HG02943 (cell line): ENCODE measurements at regions not wholly inside any gene's neighbourhood (a gene's known extent, or its start where the extent isn't known, plus 50 kb on each side); places are given as distances from the start of the nearest gene placed in this dataset.
"Not testable (repeated sequence)": the region's sequence is repeated elsewhere in the genome, so short reads cannot be mapped to it uniquely, and the experiment has no call there.

Source experiments
- ATAC-seq: cut with Tn5 transposase; IDR thresholded peaks from one replicate; pipeline ENCODE4 v1.9.1; 2021; ENCODE audit warnings: mild to moderate bottlenecking, low read depth, moderate library complexity; ENCODE audit not compliant: unreplicated experiment

DNA sequence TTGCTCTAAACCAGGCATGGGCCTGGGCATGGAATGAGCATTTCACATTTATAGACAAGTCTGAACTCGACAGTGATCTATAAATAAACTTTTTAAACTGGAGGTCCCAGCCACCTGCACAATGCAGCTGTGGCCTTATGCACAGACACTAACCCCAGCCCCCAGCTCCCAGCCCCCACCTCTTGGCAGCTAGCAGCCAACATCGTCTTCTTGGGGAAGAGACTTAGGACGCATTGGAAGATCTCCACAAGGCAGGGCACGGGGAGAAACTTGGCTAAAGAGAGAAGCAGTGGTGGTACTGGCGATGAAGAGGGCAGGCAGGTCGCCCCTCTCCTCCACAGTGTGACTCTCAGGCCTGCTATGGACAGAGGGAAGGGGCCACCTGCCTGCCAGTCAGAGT is 213.2 kb downstream of the ANAPC1 start:
- ATAC-seq, result no peak

DNA sequence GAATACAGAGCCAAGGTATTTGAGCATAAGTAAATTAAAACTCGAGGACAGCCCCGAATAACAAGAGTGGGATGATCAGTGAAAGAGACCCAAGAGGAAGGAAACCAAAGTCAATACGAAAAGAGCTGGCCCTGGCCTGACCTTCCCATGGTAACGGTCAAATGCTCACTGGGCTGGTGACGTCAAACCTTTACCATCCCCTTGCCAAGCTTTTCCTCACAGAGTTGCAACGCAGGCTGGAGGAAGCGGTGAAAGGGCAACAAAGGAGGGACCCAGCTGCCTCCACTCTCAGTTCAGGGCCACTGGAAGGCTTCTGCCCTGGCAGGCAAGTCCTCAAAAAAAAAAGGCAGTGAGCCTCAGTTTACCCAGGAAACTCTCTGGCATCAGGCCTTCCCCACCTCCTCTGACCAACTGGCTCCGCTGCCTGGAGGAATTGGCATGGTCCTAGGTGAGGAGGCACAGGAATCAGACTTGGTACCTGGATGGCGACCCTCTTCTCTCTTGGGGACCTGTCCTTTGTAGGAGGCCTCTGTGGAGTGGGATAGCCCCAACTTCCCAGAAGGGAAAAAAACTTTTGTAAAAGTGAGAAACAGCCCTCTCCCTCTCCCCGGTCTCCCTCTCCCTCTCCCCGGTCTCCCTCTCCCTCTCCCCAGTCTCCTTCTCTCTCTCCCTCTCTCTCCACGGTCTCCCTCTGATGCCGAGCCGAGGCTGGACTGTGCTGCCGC is 212.4 kb downstream of the ANAPC1 start:
- ATAC-seq, result no peak

DNA sequence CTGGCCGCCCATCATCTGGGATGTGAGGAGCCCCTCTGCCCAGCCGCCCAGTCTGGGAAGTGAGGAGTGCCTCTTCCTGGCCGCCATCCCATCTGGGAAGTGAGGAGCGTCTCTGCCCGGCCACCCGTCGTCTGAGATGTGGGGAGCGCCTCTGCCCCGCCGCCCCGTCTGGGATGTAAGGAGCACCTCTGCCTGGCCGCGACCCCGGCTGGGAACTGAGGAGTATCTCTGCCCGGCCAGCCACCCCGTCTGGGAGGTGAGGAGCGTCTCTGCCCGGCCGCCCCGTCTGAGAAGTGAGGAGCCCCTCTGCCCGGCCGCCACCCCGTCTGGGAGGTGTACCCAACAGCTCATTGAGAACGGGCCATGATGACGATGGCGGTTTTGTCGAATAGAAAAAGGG is 211.4 kb downstream of the ANAPC1 start:
- ATAC-seq, result not testable (repeated sequence)

DNA sequence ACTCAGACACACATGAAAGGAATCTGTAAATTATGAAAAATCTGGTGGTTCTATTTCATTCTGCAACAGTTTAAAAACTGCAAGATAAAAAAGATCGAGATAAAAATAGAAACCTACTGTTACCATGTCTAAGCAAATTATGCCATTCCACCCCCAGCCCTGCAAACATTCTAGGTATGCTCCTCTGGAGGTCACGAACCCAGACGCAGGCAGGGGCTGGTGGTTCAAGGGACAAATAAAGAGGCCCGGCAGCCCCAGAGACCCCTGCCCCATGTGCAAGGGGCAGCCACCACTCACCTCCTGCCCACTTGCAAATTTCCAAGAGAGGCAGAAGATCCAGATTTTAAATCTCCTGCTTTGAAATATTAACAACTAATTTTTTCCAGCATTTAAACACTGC is 210.5 kb downstream of the ANAPC1 start:
- ATAC-seq, result no peak

DNA sequence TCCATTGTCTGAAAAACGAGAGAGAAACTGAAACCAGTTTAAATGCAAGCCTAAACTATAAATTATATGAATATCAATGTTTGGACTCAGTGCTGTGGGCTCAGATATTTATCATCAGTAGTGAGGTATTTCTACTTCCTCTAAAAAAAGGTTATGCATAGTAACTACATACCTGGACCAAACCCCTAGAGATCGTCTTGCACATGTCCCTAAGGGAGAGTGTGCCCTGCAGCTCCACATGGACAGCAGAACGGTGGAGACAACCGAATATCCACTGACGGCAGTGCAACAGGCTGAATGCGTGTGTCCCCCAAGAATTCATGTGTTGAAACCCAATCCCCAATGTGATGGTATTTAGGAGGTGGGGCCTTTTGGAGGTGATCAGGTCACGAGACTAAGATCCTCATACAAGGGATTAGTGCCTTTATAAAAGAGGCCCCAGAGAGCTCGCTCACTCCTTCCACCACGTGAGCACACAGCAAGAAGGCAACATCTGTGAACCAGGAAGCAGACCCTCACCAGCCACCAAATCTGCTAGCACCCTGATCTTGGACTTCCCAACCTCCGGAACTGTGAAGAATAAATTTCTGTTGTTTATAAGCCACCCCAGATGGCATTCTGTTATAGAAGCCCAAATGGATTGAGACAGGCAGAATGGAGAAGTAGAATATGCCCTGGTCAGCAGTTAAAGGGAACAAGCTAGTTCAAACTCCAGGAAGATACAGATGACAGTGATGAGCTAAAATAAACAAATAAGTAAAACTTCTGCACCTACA is 208.4 kb downstream of the ANAPC1 start:
- ATAC-seq, result no peak

DNA sequence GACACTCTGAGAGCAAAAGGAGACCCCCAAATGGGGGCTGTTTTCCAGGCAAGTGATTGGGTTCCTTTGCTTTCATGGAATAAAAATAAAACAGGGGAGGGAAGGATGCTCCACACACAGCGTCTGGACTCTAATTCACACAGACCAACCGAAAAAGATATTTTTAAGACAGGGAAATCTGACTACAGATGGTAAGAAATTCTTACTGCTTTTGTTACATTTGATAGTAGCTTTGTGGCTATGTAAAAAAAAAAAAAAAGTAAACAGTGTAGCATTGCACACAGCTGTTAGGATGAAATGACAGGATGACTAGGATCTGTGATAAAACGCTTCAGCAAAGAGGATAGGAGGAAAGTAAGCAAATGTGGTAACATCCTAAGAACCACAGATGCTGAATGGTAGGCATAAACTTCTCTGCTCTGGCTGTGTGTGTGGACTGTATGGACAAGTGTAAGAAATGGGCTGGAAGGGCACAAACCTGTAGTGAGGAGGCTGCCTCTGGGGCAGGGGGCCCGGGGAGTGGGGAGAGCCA is 207.6 kb downstream of the ANAPC1 start:
- ATAC-seq, result no peak

DNA sequence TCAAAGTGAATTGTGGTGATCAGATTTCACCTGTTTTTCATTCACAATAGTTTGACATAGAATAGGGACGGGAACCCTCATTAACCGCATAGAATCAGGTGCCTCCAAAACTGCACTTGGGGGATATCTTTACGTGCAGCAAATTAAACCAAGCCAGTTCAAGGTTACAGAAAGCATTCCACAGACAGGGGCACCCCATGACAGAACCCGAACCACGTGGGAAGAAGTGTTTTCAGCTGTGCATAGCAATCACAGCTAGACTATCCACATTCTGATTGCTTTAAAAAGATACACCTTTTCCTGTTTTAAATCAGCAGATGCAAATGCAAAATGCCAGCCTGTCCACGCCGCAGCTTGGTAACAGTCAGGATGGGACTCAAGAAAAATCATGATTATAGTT is 205.8 kb downstream of the ANAPC1 start:
- no peak for ATAC-seq

DNA sequence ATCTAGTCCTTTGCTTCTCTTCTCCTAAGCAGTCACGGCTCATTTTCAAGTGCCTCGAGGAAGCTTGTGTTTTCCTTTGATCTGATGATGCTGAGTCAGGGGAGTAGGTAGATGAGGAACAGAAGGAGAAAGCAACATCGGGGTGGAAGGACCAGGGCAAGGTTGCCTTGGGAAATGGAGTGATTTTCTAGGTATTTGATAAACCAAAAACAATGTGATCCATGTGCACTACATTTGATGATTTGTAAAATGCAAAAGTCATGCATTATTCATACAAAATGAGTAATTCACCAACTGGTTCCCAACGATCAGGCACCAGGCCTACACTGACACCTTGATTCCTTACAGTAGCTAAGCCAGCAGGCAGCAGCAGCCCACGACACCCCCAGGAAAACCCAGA is 205.3 kb downstream of the ANAPC1 start:
- ATAC-seq, result no peak

DNA sequence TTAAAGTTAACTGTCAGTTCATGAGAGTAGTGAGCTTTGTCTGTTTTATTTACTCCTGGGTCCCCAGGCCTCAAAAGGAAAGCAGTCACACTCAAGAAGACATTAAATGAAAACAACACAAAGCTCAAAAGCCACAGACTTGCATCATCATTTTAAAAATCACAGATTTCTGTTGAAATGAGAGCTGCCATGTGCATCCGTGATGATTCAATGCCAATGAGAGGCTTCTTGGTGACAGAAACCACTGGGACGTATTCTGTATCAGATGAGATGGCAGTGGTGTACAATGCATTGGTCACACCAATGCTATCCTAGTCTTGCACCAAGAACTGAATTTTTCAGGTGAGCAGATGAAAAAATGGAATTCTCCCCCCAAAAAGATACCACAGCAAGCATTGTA is 204.8 kb downstream of the ANAPC1 start:
- ATAC-seq, result no peak

DNA sequence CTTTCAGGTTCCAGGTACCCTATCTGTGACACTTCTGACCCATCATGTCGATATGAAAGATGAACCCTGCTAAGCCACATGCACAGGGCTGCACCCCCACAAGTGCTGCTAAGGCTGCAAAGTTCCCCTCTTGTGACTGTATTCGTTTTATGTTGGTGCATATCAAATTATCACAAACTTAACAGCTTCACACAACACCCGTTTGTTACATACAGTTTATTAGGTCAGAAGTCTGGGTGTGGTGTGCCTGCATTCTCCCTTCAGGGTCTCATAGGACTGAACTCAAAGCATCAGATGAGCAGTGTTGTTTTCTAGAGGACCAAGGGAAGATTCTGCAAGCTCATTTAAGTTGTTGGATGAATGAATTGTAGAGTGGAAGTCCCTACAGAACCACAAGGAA is 199.4 kb downstream of the ANAPC1 start:
- ATAC-seq, result no peak

DNA sequence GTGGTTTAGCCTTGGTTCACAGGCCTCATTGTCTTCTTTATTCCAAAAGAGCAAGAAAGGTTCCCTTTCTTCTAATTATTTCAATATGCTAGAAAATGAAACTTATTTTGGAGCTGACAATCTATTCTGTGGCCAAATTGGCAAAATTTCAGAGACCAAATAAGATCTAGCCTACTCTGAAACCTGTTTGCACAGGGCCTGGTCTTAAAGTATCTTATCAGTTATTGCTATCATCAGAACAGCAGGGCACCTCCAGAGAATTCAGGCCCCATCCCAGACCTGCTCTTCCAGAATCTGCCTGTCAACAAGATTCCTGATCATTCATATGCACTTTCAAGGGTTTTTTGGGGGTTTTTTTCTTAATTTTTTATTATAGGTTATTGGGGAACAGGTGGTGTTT is 198.7 kb downstream of the ANAPC1 start:
- no peak for ATAC-seq

DNA sequence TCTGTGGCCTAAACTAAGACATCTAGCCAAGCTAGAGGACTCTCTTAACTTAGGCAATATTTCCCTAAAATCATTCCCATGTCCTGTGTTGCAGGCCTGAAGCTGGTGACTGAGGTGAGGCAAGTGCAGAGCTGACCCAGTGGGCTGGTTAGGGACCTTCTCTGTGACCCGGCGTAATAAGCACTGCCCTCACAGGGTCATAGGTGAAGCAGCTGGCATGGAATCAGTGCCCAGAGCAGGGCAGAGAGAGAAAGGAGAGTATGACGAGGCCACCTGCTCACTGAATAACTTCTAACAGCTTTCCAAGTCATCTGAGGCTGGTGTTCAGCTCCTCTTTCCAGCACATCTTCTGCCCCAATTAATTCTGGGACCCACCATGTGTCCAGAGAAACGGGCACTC is 197.0 kb downstream of the ANAPC1 start:
- ATAC-seq, result no peak

DNA sequence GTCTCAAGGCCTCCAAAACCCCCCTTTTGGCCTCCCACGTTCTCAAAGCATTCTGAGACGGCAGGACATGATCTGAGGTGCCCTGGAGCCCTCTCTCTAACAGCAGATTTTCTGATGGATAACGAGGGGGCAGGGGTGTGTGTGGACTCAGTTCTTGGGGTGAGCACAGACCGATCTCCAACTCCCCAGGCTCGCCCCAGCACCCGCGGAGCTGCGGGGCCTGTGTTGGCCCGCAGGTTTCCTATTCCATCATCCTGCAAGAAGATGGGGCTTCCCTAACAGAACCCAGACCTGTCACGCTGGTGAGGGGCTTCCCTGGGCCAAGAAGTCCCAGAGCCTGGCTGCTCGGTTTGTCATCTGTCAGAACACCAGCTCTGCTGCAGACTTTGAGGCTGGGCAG is 196.1 kb downstream of the ANAPC1 start:
- ATAC-seq, result no peak

DNA sequence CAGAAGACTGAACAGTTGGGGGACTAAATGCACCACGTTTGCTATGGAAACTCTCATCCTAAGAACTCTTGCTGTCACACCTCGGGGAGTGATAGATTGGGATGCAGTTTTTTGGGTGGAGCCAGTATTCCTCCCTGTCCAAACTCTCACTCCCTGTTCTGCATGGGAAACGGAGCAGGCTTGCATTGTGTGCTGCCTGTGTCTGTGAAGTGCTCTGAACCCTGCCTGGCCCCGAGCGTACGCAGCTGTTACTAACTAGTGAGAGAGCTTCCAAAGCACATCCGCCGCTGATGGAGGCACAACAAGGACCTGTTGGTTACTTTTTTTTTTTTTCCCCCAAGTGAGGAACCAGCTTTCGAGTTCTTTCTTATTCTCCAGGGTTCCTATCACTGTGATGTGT is 195.5 kb downstream of the ANAPC1 start:
- ATAC-seq, result no peak

DNA sequence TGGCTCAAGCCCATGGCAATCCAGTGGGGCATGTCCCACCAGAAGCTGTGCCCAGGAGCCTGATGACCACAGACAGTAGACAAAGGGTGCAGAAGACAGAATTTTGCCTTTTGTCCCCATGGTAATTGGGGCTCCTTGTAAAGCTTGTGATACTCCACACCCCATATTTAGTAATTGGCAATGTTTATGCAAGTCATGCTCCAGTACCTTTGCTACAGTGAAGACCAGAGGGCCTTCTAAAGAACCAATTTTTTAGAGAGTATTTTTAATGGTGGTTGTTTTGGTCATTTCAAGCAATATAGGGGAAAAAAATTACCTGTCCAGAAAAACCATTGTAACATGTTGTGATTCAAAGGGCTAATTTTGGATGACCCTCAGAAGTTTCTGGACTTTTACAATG is 194.8 kb downstream of the ANAPC1 start:
- no peak for ATAC-seq

DNA sequence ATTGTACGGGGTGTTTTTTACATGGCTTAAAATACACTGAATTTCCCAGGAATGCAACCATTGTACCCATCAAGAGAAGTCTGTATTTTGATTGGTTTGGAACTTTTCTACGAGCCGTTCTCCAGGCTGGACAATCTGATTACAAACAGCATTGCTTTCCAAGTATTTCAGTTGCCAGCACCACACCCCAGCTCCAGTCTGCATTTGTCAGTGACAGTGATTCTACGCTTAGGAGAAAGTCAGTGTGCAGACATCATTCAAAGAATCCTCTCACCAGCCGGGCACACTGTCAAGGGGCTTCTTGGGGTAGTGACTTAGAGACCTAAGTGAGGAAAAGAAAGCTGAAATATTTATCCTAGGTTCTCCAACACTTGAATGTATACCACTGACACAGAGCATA is 194.1 kb downstream of the ANAPC1 start:
- no peak for ATAC-seq

DNA sequence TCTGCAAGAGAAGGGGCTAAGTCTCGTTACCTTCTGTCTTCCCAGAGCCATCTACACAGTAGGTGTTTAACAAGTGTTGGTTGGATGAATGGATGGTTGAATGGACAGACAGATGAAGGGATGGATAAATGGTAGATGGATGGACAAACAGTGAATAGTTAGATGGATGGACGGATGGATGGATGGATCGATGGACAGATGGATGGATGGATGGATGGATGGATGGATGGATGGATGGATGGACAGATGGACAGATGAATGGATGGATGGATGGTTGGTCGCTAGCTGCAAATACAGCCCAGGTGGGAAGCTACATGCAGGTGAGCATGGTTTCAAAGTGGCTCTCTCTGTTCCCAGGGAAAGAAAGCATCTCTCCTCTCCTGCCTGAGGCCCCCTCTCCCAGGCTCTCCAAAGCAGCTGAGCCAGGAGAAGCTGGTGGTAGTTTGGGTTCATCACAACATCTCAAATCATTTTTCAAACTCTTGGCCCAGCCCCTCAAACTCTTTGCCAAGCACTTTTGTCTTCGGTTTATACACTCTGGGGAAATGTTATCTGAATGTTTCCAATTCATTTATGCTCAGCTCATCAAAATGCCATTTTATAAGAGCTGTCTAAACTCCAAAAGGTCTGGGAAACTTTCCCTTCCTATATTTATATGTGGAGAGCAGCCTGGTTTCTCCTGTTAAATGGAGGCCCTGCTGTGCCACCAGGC is 192.7 kb downstream of the ANAPC1 start:
- ATAC-seq, result no peak

DNA sequence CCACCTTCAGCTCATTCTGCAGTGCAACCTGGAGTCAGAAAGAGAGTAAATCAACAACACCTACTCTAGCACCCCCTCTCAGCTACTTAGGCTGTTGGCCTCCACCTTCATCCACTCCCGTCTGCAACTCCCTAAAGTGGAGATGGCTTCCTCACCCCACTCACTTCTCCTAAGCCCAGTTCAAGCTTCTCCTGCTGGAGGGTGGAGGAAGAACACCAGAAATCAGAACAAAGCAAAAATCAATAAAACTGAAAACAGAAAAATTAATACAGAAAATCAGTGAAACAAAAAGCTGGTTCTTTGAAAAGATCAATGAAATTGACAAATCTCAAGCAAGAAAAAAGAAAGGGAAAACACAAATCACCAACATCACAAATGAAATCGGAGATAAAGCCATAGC is 191.7 kb downstream of the ANAPC1 start:
- no peak for ATAC-seq

DNA sequence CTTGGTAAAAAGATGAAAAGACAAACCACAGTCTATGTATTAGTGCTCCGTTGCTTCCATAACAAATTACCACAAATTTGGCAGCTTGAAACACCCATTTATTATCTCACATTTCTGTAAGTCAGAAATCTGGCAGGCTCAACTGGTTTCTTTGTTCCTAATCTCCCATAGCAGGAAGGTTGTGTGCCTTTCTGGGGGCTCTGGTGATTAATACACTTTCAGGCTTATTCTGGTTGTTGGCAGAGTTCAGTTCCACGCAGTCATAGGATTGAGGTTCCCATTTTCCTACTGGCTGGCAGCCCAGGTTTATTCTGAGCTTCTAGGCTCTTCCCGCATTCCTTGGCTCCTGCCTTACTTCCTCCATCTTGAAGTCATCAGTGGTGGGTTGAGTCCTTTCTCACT is 189.3 kb downstream of the ANAPC1 start:
- no peak for ATAC-seq

DNA sequence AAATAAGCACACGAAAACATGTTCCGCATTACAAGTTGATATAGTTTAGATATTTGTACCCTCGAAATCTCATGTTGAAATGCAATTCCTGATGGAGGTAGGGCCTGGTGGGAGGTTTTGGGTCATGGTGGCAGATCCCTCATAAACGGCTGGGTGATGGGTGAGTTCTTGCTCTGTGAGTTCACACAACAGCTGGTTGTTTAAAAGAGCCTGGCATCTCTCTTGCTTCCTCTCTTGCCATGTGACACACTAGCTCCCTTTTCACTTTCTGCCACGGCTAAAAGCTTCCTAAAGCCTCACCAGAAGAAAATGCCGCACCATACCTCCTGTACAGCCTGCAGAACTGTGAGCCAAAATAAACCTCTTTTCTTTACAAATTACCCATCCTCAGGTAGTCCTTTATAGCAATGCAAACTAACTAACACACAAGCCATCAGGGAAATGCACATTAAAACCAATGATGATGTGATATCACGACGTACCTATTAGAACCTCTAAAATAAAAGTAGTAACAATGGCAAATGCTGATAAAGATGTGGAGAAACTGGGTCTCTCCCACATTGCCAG is 188.5 kb downstream of the ANAPC1 start:
- no peak for ATAC-seq

DNA sequence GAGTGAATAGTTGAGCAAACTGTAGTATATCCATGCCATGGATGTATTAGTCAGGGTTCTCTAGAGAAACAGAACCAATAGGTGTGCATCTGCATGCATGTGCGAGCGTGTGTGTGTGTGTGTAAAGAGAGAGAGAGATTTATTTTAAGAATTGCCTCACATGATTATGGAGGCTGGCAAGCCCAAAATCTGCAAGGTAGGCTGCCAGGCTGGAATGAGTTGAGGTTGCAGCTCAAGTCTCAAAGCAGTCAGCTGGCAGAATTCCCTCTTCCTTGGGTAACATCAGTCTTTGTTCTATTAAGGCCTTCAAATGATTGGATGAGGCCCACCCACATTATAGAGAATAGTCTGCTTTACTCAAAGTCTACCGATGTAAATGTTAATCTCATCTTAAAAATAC is 187.8 kb downstream of the ANAPC1 start:
- ATAC-seq, result no peak
